ENCODE measurements at regions not wholly inside any gene's neighbourhood (a gene's known extent, or its start where the extent isn't known, plus 50 kb on each side); places are given as distances from the start of the nearest gene placed in this dataset.
A peak's percentile ranks its signal among the peaks of the same experiment; 100 is the strongest.
"Not testable (repeated sequence)": the region's sequence is repeated elsewhere in the genome, so short reads cannot be mapped to it uniquely, and the experiment has no call there.

- peak overlapping the region in 1 of 4 donors; percentile 40 for H3K27ac ChIP-seq
- 38 to 49% methylated on average over 4 to 8 of the region's 8 CpGs for WGBS, 2 donors (ENCODE audit: low coverage in 1 of 2)
- DNase-seq, result no peak
These were observed 150.5 kb upstream of the PTPN1 start for GRCh38 chr20:50359607-50360217.

DNA sequence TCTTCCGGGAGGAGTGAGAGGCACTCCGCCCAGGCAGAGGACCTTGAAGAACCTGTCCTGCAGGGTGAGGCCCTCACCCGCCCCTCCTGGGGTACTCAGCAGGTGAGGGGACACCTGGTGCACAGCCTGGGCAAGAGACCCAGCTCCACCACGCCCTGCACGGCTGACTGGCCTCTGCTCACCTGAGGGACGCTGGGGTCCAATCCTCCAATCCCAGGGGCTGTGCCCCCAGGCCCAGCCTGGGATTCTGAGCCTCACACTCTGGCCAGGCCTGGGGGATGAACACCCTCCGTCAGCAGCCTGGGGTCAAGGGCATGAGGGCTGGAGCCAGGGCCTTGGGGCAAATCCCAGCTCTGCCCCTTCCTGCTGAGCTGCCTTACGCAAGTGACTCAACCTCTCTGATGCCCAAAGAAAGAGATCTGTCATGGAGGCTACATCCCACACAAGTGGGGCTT is 149.9 kb upstream of the PTPN1 start:
- WGBS, 2 donors (ENCODE audit: low coverage in 1 of 2), result 46% methylated on average over 6 of the region's 8 CpGs; no CpG with 5 or more reads in 1 of the 2 donors
- Histone ChIP-seq H3K27ac (peak overlapping the region in 1 of 4 donors; percentile 40), H3K9me3 (no peaks in the 10 kb centered on the region), H3K27me3 (no peaks in the 10 kb centered on the region), H3K36me3 (no peaks in the 10 kb centered on the region), H3K4me1 (peaks cover 0 to 22% (median 12%) of the 10 kb centered on the region in 4 donors), H3K4me3 (no peak overlapping the region)
- TF ChIP-seq POLR2A (IDR thresholded peaks at IDR 0.05) (no peak), POLR2AphosphoS5 (IDR thresholded peaks at IDR 0.05) (peak in 1 of 3 donors; percentile 36), EP300 (IDR thresholded peaks at IDR 0.05; ENCODE audit: low read depth) (no peak), CTCF (IDR thresholded peaks at IDR 0.05) (no peak)
- intact Hi-C loops (cut with DNase I; ENCODE audit: low total_unique reads), result loop anchor here (5.0 kb wide), 1 partner anchor 583 kb away; no protein-coding TSS in a partner anchor
- peak; percentile 76 for DNase-seq
- in situ Hi-C loops (cut with MboI; ENCODE audit: low pct_ligation_motif_present in 1 of 4, low pct_unique_long_range_greater_than_20kb in 1 of 4, low sequenced_read_pairs in 3 of 4), result no loop called here

More at GRCh38 chr20:50359607-50360217, 150.5 kb upstream of the PTPN1 start:
- H3K36me3 ChIP-seq, result no peaks in the 10 kb centered on the region
- no peaks in the 10 kb centered on the region for H3K27me3 ChIP-seq
- H3K9me3 ChIP-seq, result no peaks in the 10 kb centered on the region
- H3K4me3 ChIP-seq, result no peak overlapping the region
- TF ChIP-seq EP300 (IDR thresholded peaks at IDR 0.05; ENCODE audit: low read depth) (no peak), POLR2AphosphoS5 (IDR thresholded peaks at IDR 0.05) (no peak), CTCF (IDR thresholded peaks at IDR 0.05) (no peak), POLR2A (IDR thresholded peaks at IDR 0.05) (no peak)
- intact Hi-C loops (cut with DNase I; ENCODE audit: low total_unique reads) (loop anchor here (5.0 kb wide), 1 partner anchor 582 kb away; no protein-coding TSS in a partner anchor), in situ Hi-C loops (cut with MboI; ENCODE audit: low pct_ligation_motif_present in 1 of 4, low pct_unique_long_range_greater_than_20kb in 1 of 4, low sequenced_read_pairs in 3 of 4) (no loop called here)
- peaks cover 0 to 25% (median 15%) of the 10 kb centered on the region in 4 donors for H3K4me1 ChIP-seq

GRCh38 chr20:50360921-50361320 is 149.3 kb upstream of the PTPN1 start:
- no peaks in the 10 kb centered on the region for H3K27me3 ChIP-seq
- H3K9me3 ChIP-seq, result no peaks in the 10 kb centered on the region
- peaks cover 0 to 20% (median 10%) of the 10 kb centered on the region in 4 donors for H3K4me1 ChIP-seq
- WGBS, 2 donors (ENCODE audit: low coverage in 1 of 2), result 56% methylated on average over 7 of the region's 8 CpGs; no CpG with 5 or more reads in 1 of the 2 donors
- TF ChIP-seq POLR2A (IDR thresholded peaks at IDR 0.05) (no peak), CTCF (IDR thresholded peaks at IDR 0.05) (no peak), EP300 (IDR thresholded peaks at IDR 0.05; ENCODE audit: low read depth) (no peak), POLR2AphosphoS5 (IDR thresholded peaks at IDR 0.05) (no peak)
- in situ Hi-C loops (cut with MboI; ENCODE audit: low pct_ligation_motif_present in 1 of 4, low pct_unique_long_range_greater_than_20kb in 1 of 4, low sequenced_read_pairs in 3 of 4), result no loop called here
- no peak for DNase-seq
- no peak overlapping the region for H3K4me3 ChIP-seq
- H3K27ac ChIP-seq, result peak overlapping the region in 1 of 4 donors; percentile 40
- intact Hi-C loops (cut with DNase I; ENCODE audit: low total_unique reads), result loop anchor here (5.0 kb wide), 1 partner anchor 584 kb away; no protein-coding TSS in a partner anchor
- H3K36me3 ChIP-seq, result no peaks in the 10 kb centered on the region

GRCh38 chr20:50362177-50362576 is 148.0 kb upstream of the PTPN1 start:
- H3K27ac ChIP-seq; DNase-seq; H3K4me3 ChIP-seq; H3K9me3 ChIP-seq; H3K36me3 ChIP-seq; in situ Hi-C loops (cut with MboI; ENCODE audit: low pct_ligation_motif_present in 1 of 4, low pct_unique_long_range_greater_than_20kb in 1 of 4, low sequenced_read_pairs in 3 of 4); H3K27me3 ChIP-seq: not testable (repeated sequence)
- whole genome bisulfite sequencing, 2 donors (ENCODE audit: low coverage in 1 of 2), result 72 to 80% methylated on average over 2 to 6 of the region's 6 CpGs
- H3K4me1 ChIP-seq, result peaks cover 0 to 30% (median 16%) of the 10 kb centered on the region in 4 donors
- intact Hi-C loops (cut with DNase I; ENCODE audit: low total_unique reads), result loop anchor here (5.0 kb wide), 1 partner anchor 585 kb away; no protein-coding TSS in a partner anchor
